ENCODE measurements at regions not wholly inside any gene's neighbourhood (a gene's known extent, or its start where the extent isn't known, plus 50 kb on each side); places are given as distances from the start of the nearest gene placed in this dataset.

GRCh38 chr3:80158332-80158731 is 390.5 kb upstream of the ROBO1 start:
- WGBS, 2 donors: 86 to 89% methylated on average over 3 of the region's 3 CpGs
- no peak for DNase-seq
- Histone ChIP-seq H3K4me3 (no peak overlapping the region), H3K9me3 (no peaks in the 10 kb centered on the region), H3K4me1 (no peaks in the 10 kb centered on the region), H3K36me3 (ENCODE audit: low read depth, missing control alignments) (no peaks in the 10 kb centered on the region), H3K27me3 (no peaks in the 10 kb centered on the region), H3K27ac (no peak overlapping the region)
- TF ChIP-seq, protein P1, sequence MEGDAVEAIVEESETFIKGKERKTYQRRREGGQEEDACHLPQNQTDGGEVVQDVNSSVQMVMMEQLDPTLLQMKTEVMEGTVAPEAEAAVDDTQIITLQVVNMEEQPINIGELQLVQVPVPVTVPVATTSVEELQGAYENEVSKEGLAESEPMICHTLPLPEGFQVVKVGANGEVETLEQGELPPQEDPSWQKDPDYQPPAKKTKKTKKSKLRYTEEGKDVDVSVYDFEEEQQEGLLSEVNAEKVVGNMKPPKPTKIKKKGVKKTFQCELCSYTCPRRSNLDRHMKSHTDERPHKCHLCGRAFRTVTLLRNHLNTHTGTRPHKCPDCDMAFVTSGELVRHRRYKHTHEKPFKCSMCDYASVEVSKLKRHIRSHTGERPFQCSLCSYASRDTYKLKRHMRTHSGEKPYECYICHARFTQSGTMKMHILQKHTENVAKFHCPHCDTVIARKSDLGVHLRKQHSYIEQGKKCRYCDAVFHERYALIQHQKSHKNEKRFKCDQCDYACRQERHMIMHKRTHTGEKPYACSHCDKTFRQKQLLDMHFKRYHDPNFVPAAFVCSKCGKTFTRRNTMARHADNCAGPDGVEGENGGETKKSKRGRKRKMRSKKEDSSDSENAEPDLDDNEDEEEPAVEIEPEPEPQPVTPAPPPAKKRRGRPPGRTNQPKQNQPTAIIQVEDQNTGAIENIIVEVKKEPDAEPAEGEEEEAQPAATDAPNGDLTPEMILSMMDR (IDR thresholded peaks at IDR 0.05): no peak
- no peak for TF ChIP-seq POLR2A (IDR thresholded peaks at IDR 0.05)
- intact Hi-C loops (cut with DNase I; ENCODE audit: low total_unique reads): no loop called here

DNA sequence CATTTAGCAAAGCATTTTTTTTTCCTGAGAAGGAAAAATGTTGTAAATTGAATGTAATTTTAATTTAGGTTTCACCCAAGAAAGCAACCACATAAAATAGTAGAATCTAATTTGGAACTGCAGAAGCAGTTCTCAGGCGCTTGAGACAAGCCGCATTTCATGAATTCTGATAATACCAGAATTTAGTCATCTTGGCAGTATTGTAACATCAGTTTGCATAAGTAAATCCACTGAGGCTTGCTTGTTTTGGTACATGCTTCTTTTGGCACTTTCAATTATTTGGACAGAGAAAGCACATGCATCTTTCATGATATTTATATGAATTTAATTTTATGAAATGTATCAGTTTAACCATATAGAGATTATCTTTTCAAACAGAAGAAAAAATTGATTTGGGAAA is 389.7 kb upstream of the ROBO1 start:
- intact Hi-C loops (cut with DNase I; ENCODE audit: low total_unique reads): no loop called here
- no peaks in the 10 kb centered on the region for H3K27me3 ChIP-seq
- H3K36me3 ChIP-seq (ENCODE audit: low read depth, missing control alignments): no peaks in the 10 kb centered on the region
- no peak overlapping the region for H3K27ac ChIP-seq
- no peaks in the 10 kb centered on the region for H3K4me1 ChIP-seq
- H3K9me3 ChIP-seq: no peaks in the 10 kb centered on the region
- 60% methylated on average over 2 of the region's 2 CpGs for WGBS, 2 donors
- no peak overlapping the region for H3K4me3 ChIP-seq
- no peak for DNase-seq
- TF ChIP-seq POLR2A (IDR thresholded peaks at IDR 0.05): no peak
- TF ChIP-seq, protein P1 (IDR thresholded peaks at IDR 0.05): no peak

DNA sequence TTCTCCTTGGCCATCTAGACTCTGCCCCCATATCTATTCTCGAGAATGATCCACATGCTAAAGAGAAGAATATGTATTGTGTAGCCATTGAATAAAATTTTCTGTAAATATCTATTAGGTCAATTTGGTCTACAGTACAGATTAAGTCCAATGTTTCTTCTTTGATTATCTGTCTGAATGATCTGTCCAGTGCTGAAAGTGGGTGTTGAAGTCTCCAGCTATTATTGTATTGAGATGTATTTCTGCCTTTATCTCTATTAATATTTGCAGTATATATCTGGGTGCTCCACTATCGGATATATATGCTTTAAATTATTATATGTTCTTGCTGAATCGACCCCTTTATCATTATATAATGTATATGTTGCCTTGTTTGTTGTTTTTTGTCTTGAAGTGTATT is 384.9 kb upstream of the ROBO1 start:
- TF ChIP-seq POLR2A (IDR thresholded peaks at IDR 0.05): no peak
- TF ChIP-seq, protein P1 (IDR thresholded peaks at IDR 0.05): no peak
- no peaks in the 10 kb centered on the region for H3K4me1 ChIP-seq
- no peak overlapping the region for H3K27ac ChIP-seq
- no peak overlapping the region for H3K4me3 ChIP-seq
- H3K36me3 ChIP-seq (ENCODE audit: low read depth, missing control alignments): no peaks in the 10 kb centered on the region
- intact Hi-C loops (cut with DNase I; ENCODE audit: low total_unique reads): no loop called here
- 78 to 84% methylated on average over 3 of the region's 3 CpGs for WGBS, 2 donors
- no peaks in the 10 kb centered on the region for H3K9me3 ChIP-seq
- DNase-seq: no peak
- H3K27me3 ChIP-seq: no peaks in the 10 kb centered on the region

- Histone ChIP-seq H3K27ac (no peak overlapping the region), H3K4me3 (no peak overlapping the region), H3K36me3 (ENCODE audit: low read depth, missing control alignments) (no peaks in the 10 kb centered on the region), H3K9me3 (no peaks in the 10 kb centered on the region), H3K27me3 (no peaks in the 10 kb centered on the region), H3K4me1 (no peaks in the 10 kb centered on the region)
- DNase-seq: no peak
- intact Hi-C loops (cut with DNase I; ENCODE audit: low total_unique reads): no loop called here
- TF ChIP-seq POLR2A (IDR thresholded peaks at IDR 0.05): no peak
- TF ChIP-seq, protein P1 (IDR thresholded peaks at IDR 0.05): no peak
- WGBS, 2 donors: 36 to 44% methylated on average over 4 of the region's 4 CpGs
These were observed 374.9 kb upstream of the ROBO1 start for GRCh38 chr3:80142714-80143113.

- intact Hi-C loops (cut with DNase I; ENCODE audit: low total_unique reads): no loop called here
- H3K36me3 ChIP-seq (ENCODE audit: low read depth, missing control alignments): no peaks in the 10 kb centered on the region
- no peak overlapping the region for H3K4me3 ChIP-seq
- no peak overlapping the region for H3K27ac ChIP-seq
- DNase-seq: no peak
- no peaks in the 10 kb centered on the region for H3K9me3 ChIP-seq
- no peaks in the 10 kb centered on the region for H3K4me1 ChIP-seq
- 55 to 59% methylated on average over 2 of the region's 2 CpGs for WGBS, 2 donors
- TF ChIP-seq, protein P1 (IDR thresholded peaks at IDR 0.05): no peak
- no peak for TF ChIP-seq POLR2A (IDR thresholded peaks at IDR 0.05)
- no peaks in the 10 kb centered on the region for H3K27me3 ChIP-seq
These were observed 373.8 kb upstream of the ROBO1 start for GRCh38 chr3:80141557-80141956.

Data from testis (tissue), 2 donors.